GM12875 (cell line): ENCODE measurements at regions not wholly inside any gene's neighbourhood (a gene's known extent, or its start where the extent isn't known, plus 50 kb on each side); places are given as distances from the start of the nearest gene placed in this dataset.

ENCODE experiments used
- H3K4me3 ChIP-seq: one replicate; pipeline ENCODE4 v1.5.1; 2011; ENCODE audit warnings: low read depth, low read length, control low read depth
- TF ChIP-seq, protein P1 (sequence below): IDR thresholded peaks from 2 replicates; pipeline ENCODE4 v1.5.1; 2011; ENCODE audit warnings: low read depth, mild to moderate bottlenecking, control low read depth, inconsistent platforms, low read length, moderate library complexity, borderline replicate concordance; ENCODE audit not compliant: insufficient read depth

DNA sequence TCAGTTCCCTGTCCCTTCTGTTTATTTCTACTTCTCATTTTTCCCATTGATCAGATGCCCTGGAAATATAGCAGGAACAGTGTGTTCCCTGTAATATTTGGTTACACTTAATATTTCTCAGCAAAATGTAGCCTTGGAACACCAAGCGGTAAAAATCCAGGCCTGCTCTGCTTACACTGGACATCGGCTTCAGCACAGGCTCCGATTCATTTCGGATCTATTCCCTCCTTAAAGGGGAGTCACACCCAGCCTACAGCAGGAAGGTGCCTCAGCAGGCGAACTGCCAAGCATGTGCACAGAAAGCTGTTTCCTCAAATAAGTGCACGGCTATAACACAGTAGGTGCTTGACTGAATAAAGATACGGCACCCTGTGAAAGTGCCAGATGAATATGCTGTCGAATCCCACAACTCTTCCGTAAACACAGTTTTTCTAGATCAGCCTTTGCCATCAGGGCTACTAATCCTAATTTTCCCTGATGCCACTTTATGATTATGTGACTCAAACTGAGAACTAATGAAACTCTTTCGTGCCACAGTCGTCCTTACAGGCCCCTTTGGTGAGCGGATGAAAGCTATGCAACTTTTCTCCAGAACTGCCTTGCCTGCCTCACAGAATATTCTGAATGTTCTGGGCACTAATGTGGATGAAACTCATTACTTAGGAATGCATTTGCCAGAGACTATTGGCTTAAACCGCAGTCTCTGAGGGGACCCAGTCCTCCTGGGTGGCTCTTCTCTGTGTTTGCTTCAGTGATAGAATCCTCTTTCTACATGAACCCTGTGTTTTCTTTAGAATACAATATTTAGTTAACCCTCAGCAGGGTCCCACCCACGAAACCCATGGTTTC lies 275.5 kb upstream of the RUNX1 start:
- H3K4me3 ChIP-seq: no peak overlapping the region
- TF ChIP-seq, protein P1, sequence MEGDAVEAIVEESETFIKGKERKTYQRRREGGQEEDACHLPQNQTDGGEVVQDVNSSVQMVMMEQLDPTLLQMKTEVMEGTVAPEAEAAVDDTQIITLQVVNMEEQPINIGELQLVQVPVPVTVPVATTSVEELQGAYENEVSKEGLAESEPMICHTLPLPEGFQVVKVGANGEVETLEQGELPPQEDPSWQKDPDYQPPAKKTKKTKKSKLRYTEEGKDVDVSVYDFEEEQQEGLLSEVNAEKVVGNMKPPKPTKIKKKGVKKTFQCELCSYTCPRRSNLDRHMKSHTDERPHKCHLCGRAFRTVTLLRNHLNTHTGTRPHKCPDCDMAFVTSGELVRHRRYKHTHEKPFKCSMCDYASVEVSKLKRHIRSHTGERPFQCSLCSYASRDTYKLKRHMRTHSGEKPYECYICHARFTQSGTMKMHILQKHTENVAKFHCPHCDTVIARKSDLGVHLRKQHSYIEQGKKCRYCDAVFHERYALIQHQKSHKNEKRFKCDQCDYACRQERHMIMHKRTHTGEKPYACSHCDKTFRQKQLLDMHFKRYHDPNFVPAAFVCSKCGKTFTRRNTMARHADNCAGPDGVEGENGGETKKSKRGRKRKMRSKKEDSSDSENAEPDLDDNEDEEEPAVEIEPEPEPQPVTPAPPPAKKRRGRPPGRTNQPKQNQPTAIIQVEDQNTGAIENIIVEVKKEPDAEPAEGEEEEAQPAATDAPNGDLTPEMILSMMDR: no peak

DNA sequence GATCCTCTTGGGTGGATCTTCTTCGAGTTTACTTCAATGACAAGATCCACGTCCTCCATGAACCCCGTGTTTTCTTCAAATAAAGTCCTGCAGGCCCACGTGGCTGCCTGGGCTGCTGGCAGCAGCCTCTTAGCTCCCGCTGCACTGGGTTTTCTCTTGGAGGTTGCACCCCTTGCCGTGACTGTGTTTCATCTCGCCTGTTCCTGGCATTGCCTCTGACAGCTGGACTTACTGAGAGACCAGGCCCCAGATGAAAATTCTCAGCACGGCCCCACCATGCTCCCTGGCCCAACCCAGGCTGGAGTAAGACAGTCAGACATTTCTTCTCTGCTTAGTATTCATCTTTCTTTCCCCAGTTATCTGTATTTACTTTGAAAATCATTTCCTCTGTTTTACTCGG lies 274.8 kb upstream of the RUNX1 start:
- no peak overlapping the region for H3K4me3 ChIP-seq
- TF ChIP-seq, protein P1: no peak

DNA sequence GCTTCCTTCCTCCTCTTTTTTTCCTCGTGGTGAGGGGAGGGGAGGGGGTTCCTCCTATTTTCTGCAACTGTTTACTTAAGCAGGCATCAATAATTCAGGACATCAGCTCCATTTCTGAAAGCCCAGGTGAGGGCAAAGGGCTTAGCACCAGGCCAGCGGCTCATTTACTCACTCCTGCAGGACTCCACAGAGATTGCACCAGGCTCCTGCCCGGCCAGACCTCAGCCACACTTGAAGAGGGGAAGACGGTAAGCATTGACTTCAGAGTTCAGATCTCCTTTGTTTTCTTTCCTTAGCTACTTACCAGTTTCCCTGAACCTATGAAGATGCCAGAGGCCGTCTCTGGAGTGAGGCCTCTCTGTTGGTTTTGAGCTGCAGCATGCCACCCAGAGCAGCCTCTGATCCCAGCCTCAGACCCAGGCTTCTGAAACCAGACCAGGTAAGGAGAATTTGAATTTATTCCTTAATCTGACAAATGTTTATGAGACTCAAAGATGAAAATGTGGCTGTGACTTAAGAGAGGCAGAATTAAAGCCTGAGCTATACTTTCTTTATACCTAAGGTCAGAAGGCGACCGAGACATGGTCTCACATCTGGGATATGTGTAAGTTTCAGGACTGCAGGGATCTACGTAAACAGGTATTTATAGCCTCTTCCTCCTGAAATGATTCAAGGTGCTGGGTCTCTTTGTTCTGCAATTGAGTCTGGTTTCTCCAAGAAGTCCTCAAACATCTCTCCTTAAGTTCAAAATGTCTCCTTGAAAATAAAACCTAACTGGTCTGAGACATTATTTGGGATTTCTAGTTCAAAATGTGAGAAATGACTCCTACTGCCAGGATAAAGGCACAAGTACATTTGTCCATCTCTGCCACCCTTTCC lies 272.5 kb upstream of the RUNX1 start:
- TF ChIP-seq, protein P1: no peak
- H3K4me3 ChIP-seq: no peak overlapping the region

DNA sequence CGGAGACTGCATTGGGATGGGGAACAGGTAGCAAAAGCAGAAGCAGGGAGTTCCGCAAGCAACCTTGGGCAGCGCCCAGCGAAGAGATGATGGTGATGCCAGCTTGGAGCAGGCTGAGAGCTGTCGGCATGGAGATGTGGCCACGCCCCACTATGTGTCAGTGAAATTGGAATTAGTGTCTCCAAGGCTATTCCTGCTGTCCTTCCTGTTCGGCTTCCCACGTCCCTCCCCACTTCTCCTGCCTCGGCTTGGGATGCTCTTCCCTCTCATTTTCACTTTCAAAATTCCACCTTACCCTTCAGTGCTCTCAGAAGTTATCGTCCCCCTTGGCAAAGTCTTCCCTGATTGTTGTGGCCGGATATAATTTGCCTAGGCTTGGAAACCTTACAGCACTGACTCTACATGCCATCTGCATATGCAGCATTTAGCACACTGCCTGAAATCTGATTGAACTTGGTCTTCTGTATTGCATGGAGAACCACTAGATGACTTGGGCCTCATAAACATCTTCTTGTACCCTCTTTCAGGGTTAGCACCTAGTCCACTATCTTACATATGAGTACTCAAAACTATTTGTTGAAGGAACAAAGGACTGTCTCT lies 270.7 kb upstream of the RUNX1 start:
- no peak overlapping the region for H3K4me3 ChIP-seq
- TF ChIP-seq, protein P1: no peak

DNA sequence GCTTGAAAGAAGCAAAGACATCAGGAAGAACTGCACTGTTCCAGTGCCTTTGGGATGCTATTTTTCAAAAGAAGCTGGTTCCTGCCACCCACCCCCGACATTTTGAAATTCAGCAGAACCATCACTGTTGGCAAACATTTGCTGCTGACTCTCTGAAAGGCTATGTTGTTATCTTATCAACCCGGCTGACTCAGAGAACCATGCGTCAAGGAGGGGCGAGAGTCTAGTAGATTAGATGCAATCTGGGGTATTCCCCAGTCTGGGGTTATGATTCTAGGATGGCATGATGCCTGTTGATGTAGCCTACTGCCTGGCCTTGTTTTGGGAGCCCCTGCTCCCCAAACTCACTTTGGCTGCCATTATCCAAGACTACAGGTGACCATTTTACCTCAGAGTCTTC lies 267.8 kb upstream of the RUNX1 start:
- H3K4me3 ChIP-seq: no peak overlapping the region

DNA sequence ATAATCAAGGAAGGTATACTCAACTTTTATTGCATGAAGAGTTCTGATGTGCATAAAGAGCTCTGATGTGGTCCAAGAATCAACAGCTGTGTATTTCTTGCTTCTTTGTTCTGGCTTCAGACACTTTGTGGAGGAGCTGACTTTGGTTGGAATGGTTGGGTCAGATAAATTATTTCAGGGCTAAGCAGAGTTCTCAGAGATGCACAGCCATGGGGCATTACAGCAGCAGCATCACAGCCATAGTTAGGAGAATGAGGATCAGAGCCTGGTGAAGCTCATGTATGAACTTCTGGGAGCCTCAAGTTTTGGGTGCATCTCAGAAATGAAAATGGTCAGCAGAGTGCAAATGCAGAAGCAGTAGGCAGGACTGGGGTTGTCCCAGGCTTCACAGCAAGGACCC lies 267.4 kb upstream of the RUNX1 start:
- H3K4me3 ChIP-seq: no peak overlapping the region
- TF ChIP-seq, protein P1: no peak

More for the DNA sequence above, 267.8 kb upstream of the RUNX1 start:
- TF ChIP-seq, protein P1: no peak
